Left ventricle myocardium superior (tissue), 1 donor: ENCODE measurements at regions not wholly inside any gene's neighbourhood (a gene's known extent, or its start where the extent isn't known, plus 50 kb on each side); places are given as distances from the start of the nearest gene placed in this dataset.

Source experiments
- ATAC-seq: fragments of 200-7000 bp; cut with Tn5 transposase; one replicate; pipeline ENCODE4 v1.9.1; 2020; ENCODE audit warnings: mild to moderate bottlenecking, moderate library complexity
- DNase-seq: peaks from one replicate; pipeline ENCODE4 v3.0.0-alpha.2; 2020
- intact Hi-C: fragments of 100-400 bp; cut with micrococcal nuclease; formaldehyde crosslinking; loops from one replicate; pipeline ENCODE4 v1.11.0; 2022
- donor health status: DM: no; HTN: yes; CAD: no; lungs with severe emphysema.

GRCh38 chr9:13705918-13706317 lies 426.4 kb upstream of the MPDZ start:
- peak; percentile 98 for ATAC-seq
- DNase-seq: peak; percentile 33
- intact Hi-C loops: no loop called here

GRCh38 chr9:13705373-13705772 lies 425.9 kb upstream of the MPDZ start:
- ATAC-seq: peak; percentile 68
- intact Hi-C loops: no loop called here
- no peak for DNase-seq

GRCh38 chr9:13690595-13690994 lies 411.1 kb upstream of the MPDZ start:
- ATAC-seq: no peak
- no peak for DNase-seq
- intact Hi-C loops: no loop called here

GRCh38 chr9:13689925-13690324 lies 410.4 kb upstream of the MPDZ start:
- intact Hi-C loops: loop anchor here (10.0 kb wide), 1 partner anchor 245 kb away; no protein-coding TSS in a partner anchor
- ATAC-seq (peak; percentile 26), DNase-seq (no peak)

GRCh38 chr9:13688990-13689600 lies 409.6 kb upstream of the MPDZ start:
- intact Hi-C loops: loop anchor here (10.0 kb wide), 1 partner anchor 244 kb away; no protein-coding TSS in a partner anchor
- DNase-seq (peak; percentile 30), ATAC-seq (no peak)

- intact Hi-C loops: loop anchor here (10.0 kb wide), 1 partner anchor 244 kb away; no protein-coding TSS in a partner anchor
- DNase-seq: no peak
- no peak for ATAC-seq
Observed at GRCh38 chr9:13688223-13688989, 408.9 kb upstream of the MPDZ start.

- intact Hi-C loops: loop anchor here (10.0 kb wide), 1 partner anchor 240 kb away; no protein-coding TSS in a partner anchor
- ATAC-seq: peak; percentile 27
- DNase-seq: no peak
Observed at GRCh38 chr9:13684656-13685055, 405.2 kb upstream of the MPDZ start.

DNA sequence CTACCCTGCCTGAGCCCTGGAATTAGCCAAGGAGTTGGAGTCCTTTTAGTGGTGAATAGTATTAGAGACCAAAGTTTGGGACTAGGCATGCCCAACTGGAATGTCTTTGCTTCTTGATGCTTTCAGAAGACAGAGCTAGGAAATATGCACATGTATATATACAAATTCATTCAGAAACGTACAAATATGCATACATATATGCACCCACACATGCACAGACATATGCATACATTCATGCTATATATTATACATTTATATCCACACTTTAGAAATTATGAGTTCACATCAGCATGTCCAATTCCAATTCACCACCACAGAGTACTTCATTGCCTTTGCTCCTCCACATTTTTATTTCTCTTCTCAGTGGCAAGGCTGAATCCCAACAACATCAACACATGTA lies 398.3 kb upstream of the MPDZ start:
- no peak for ATAC-seq
- DNase-seq: no peak
- intact Hi-C loops: no loop called here

- ATAC-seq: peak; percentile 95
- intact Hi-C loops: no loop called here
- peak; percentile 25 for DNase-seq
Observed at GRCh38 chr9:13675638-13676000, 396.1 kb upstream of the MPDZ start.

DNA sequence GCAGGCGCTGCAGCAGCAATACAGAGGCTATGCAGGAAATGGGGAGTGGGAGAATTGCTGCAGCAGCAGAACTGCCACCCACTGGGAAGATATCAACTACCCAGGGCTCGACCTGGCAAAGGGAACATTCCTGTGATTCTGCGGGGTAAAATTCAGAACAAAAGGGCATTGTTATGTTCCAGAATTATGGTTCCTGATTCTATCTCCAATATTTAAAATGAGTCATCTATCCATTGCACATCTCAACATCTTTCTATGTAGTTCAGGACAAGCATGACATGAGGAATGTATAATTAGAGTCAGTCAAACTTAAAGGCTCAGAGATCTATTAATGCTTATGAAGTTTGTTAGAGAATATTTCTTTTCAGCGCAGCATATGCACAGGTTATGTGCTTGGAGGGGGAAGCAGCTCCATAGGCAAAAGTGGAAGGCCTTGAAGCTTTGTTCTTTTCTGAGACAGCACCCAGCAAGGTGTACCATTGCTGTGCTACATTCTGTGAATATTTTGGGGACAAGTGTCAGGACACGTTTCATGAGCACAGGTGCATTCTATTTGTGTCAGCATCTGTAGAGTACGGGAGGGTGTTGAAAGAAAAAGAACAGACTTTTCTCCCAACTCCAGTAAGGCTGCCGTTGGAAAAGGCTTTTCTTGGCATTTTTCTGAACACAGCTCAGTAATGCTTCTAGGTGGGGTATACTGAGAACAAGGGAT lies 395.6 kb upstream of the MPDZ start:
- ATAC-seq (peak; percentile 75), DNase-seq (no peak)
- intact Hi-C loops: no loop called here

DNA sequence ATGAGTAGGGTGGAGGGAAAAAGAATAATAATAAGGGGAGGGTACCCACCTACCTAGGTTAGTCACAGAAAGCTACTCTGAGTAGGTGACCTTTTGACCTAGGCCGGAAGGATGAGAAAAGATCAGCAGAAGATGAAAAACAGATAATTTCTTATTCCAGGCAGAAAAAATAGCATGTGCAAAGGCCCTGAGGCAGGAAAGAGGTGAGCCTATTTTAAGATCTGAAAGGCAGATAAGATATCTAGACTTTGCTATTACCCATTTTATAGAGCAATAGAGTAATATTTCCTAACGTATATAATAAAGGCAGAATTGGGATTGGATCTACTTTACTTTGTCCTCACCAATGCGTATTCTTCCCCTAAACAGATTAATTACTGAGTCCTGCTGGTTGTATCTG lies 393.9 kb upstream of the MPDZ start:
- no peak for DNase-seq
- intact Hi-C loops: no loop called here
- ATAC-seq: no peak

DNA sequence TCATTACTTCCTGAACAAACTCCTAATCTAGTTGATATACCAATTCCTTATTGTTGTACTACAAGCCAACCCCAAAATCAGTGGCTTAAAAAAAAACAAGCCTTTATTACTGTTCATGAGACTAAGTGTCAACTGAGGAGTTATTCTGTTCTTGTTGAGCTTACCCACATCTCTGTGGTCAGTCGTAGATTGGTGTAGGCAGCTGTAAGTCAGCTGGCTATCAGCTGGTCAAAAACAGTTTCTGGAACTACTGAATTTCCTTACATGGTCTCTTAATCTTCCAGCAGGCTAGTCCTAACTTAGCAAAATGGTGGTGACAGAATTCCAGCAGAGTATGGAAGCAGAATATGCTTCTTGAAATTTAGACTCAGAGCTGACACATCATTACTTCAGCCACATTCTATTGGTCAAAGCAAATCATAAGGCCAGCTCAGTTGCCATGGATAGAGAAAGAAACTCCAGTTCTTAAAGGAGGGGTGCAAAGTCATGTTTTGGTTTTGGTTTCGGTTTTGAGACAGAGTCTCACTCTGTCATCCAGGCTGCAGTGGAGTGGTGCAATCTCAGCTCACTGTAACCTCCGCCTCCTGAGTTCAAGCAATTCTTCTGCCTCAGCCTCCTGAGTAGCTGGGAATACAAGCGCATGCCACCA lies 386.1 kb upstream of the MPDZ start:
- DNase-seq (no peak), ATAC-seq (peak; percentile 51)
- intact Hi-C loops: no loop called here

GRCh38 chr9:13661014-13661413 lies 381.5 kb upstream of the MPDZ start:
- intact Hi-C loops: no loop called here
- DNase-seq (no peak), ATAC-seq (no peak)

DNA sequence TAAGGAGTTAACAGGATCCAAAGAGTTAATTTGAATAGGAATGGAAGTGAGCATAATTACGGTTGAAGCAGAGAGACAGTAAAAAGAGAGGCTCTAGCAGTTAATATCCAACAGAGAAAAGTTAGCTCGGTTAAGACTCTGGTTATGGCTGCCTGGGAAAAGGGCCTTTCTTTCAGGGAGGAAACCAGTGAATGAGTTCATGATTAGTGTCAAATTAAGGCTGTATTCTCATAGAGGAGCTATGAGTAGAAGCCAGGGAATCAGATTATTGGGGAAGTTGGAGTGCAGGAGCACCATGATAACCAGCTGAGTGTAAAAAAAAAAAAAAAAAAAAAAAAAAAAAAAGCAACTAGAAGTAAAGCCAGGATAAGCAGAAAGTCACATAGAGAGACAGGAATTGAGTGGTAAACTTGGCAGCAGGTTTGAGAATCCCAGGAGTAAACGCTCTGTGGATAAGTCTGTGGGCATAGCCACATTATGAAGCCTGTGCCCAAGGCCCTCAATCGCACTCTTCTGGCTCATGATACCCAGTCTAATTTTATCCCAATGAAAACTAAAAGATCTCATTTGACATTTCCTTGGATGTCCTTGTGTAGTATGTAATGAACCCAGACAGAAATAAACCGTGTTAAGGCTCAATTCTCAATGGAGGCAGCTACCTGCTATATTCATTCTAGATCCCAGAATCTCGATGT lies 372.6 kb upstream of the MPDZ start:
- DNase-seq (peak; percentile 47), ATAC-seq (peak; percentile 98)
- intact Hi-C loops: no loop called here

DNA sequence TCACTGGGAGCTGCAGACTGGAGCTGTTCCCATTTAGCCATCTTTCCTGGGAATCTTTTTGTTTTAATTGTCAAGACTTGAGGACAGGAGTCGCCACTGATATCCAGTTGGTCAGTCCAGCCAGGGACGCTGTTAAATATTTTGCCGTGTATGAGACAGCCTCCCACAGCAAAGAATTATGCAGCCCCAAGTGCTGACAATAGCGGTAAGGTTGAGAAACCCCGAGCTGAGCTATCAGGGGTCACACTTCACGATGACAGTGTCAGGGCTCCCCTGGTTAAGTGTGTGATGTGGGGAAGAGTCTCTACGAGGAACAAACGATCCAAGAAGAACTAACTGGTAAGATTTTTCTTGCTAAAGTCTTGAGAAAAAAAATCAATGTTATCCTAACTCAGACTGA lies 372.0 kb upstream of the MPDZ start:
- ATAC-seq (peak; percentile 20), DNase-seq (no peak)
- intact Hi-C loops: no loop called here

DNA sequence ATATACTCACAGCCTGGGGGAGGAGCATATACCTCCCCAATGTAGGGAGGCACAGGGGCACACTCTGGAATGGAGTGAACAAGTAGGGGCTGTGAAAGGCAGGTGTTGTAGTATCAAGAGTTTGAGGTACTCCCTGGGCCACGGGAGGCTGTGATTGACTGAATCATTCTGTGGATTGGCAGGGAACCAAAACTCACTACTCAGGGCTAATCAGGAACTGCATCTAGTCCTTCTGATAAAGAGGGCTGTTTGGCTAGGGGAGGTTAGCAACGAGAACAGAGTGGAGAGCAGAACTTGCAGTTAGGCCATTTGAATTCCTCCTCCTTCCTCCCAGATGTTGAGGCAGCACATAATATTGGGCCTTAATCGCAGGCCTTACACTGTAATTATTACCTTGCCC lies 369.2 kb upstream of the MPDZ start:
- ATAC-seq (no peak), DNase-seq (no peak)
- intact Hi-C loops: no loop called here

DNA sequence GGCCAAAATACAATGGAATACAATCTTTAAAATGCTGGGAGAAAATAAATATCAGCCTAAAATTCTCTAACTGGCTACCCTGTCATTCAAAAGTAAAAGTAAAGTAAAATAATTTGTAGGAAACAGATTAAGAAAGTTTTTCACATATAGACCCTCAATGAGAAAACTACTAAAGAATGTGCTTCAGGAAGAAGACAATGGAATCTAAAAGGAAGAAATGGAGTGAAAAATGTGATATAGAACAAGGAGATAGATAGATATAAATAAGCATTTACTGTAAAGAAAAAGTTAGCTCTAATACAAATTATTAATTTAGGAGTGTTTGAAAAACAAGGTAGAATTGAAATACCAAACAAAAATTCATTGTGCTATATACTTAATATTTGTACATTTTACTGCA lies 368.6 kb upstream of the MPDZ start:
- no peak for DNase-seq
- no peak for ATAC-seq
- intact Hi-C loops: no loop called here

GRCh38 chr9:13646500-13647021 lies 367.1 kb upstream of the MPDZ start:
- ATAC-seq: no peak
- no peak for DNase-seq
- intact Hi-C loops: no loop called here

DNA sequence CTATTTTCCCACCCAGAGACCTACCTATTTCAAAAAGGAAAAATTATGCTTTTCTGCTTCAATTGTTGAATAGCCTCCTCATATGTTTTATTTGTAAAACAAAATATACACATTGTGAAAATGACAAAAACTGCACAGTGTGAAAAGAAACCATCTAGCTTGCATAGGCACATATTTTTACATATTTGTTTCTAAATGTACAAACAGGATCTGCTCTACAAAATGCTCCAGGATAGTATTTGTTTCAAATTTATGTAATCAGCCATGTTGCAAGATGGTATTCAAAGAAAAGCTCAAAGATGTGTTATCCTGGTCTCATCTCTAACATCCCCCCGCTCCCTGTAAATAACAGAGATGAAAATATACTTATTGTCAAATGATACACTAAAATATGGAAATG lies 366.1 kb upstream of the MPDZ start:
- intact Hi-C loops: no loop called here
- ATAC-seq (no peak), DNase-seq (no peak)
